ENCODE measurements at regions not wholly inside any gene's neighbourhood (a gene's known extent, or its start where the extent isn't known, plus 50 kb on each side); places are given as distances from the start of the nearest gene placed in this dataset.

DNA sequence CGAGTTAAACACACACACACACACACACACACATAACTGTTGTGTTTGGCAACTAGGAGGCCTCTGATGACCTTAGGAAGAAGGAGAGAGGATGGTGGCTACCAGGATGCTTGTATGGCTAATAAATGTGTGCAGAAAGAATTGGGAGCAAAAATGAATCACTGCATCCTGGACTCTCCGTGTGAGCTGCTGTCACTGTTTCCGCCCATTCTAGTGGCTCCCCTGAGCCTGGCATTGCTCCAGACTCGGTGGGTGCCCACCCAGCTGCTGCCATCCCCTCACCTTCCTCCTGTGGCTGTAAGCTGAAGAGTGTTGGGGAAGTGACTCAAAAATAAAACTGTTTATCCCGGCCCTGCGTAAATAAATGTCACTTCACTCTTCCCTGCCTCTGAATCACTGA is 149.5 kb upstream of the MINDY3 start:
- TF ChIP-seq EP300 (IDR thresholded peaks at IDR 0.05) (no peak), MAX (IDR thresholded peaks at IDR 0.05) (no peak), NR3C1 (IDR thresholded peaks at IDR 0.05) (no peak), POLR2A (IDR thresholded peaks at IDR 0.05; ENCODE audit: low read length) (no peak), REST (IDR thresholded peaks at IDR 0.05) (no peak), KDM1A (IDR thresholded peaks at IDR 0.05; ENCODE audit: low read depth) (no peak)

Measured in A549 (cell line).